Hepatocyte (in vitro differentiated cells): ENCODE measurements at regions not wholly inside any gene's neighbourhood (a gene's known extent, or its start where the extent isn't known, plus 50 kb on each side); places are given as distances from the start of the nearest gene placed in this dataset.

Experiments
- DNase-seq: peaks from one replicate; pipeline ENCODE4 v3.0.0-alpha.2; 2016; ENCODE audit warnings: low spot score
- H2AFZ ChIP-seq: fragments of 200-600 bp; sonication (generic); 2 replicates; pipeline ENCODE4 v1.6.0; 2016; ENCODE audit warnings: antibody characterized with exemption, mild to moderate bottlenecking
- H3K27ac ChIP-seq: fragments of 200-600 bp; sonication (generic); 2 replicates; pipeline ENCODE4 v1.5.1; 2016; ENCODE audit warnings: mild to moderate bottlenecking
- H3K27me3 ChIP-seq: fragments of 200-600 bp; sonication (generic); 2 replicates; pipeline ENCODE4 v1.6.1; 2016
- H3K36me3 ChIP-seq: fragments of 200-600 bp; sonication (generic); replicated peaks from 2 replicates; pipeline ENCODE4 v1.5.1; 2016; ENCODE audit warnings: low read depth; ENCODE audit not compliant: insufficient read depth
- H3K4me1 ChIP-seq: fragments of 200-600 bp; sonication (generic); 2 replicates; pipeline ENCODE4 v1.5.1; 2016; ENCODE audit warnings: mild to moderate bottlenecking, moderate library complexity; ENCODE audit not compliant: insufficient read depth
- H3K4me2 ChIP-seq: fragments of 200-600 bp; sonication (generic); 2 replicates; pipeline ENCODE4 v1.6.0; 2016
- H3K4me3 ChIP-seq: fragments of 200-600 bp; sonication (generic); 2 replicates; pipeline ENCODE4 v1.5.1; 2016; ENCODE audit warnings: mild to moderate bottlenecking
- H3K79me2 ChIP-seq: fragments of 200-600 bp; sonication (generic); 2 replicates; pipeline ENCODE4 v1.6.0; 2017; ENCODE audit warnings: mild to moderate bottlenecking
- H3K9me2 ChIP-seq: fragments of 200-600 bp; sonication (generic); replicated peaks from 2 replicates; pipeline ENCODE4 v1.6.0; 2017; ENCODE audit warnings: mild to moderate bottlenecking; ENCODE audit not compliant: insufficient read depth
- H3K9me3 ChIP-seq: fragments of 200-600 bp; sonication (generic); 2 replicates; pipeline ENCODE4 v1.5.1; 2016; ENCODE audit warnings: low read depth, mild to moderate bottlenecking
- H4K20me1 ChIP-seq: fragments of 200-600 bp; sonication (generic); 2 replicates; pipeline ENCODE4 v1.6.0; 2016; ENCODE audit warnings: mild to moderate bottlenecking; ENCODE audit not compliant: insufficient read depth, poor library complexity, severe bottlenecking
- EZH2 ChIP-seq: fragments of 200-600 bp; sonication (generic); IDR thresholded peaks from 2 replicates; pipeline ENCODE4 v1.6.1; 2016; ENCODE audit warnings: antibody characterized with exemption, mild to moderate bottlenecking, borderline replicate concordance
- EZH2phosphoT487 ChIP-seq: fragments of 200-600 bp; sonication (generic); IDR thresholded peaks from one replicate; pipeline ENCODE4 v1.6.1; 2018; ENCODE audit warnings: antibody characterized with exemption, mild to moderate bottlenecking, low read depth, moderate library complexity; ENCODE audit not compliant: unreplicated experiment, severe bottlenecking
- whole genome bisulfite sequencing: methylation state at CpG from one replicate; pipeline ENCODE4 v1.1.6; 2016; ENCODE audit warnings: low lambda C conversion rate; ENCODE audit errors: missing lambda C conversion rate; 5-methylcytosine and 5-hydroxymethylcytosine counted together
- TF ChIP-seq, protein P1 (sequence below): fragments of 200-600 bp; sonication (generic); IDR thresholded peaks from 2 replicates; pipeline ENCODE4 v1.5.1; 2016; ENCODE audit warnings: antibody characterized with exemption, mild to moderate bottlenecking; ENCODE audit not compliant: poor library complexity

DNA sequence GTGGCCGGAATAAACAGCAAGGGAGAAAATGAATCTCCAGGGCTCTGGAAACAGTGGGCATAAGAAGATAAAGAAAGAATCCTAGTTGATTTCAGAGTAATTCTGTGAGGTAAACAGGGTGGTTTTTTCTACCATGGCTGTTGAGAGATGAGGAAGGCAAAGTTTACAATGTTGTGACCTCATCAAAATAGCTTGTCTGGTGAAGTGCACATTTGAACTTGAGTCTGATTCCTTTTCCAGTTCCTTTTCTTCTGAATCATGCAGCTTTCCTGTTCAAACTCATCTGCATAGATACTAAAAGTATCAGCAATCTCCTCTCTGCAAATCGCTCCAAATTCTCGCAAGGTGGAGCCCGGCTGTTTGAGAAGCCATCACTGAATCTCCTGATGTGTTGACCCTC, 161.7 kb downstream of the PLPP3 start:
- Histone ChIP-seq H2AFZ (no peak overlapping the region), H3K9me2 (no peaks in the 10 kb centered on the region), H3K9me3 (no peaks in the 10 kb centered on the region), H3K4me1 (peaks cover 34% of the 10 kb centered on the region), H3K27ac (peak overlapping the region; percentile 47), H3K36me3 (no peaks in the 10 kb centered on the region), H4K20me1 (no peaks in the 10 kb centered on the region), H3K79me2 (no peaks in the 10 kb centered on the region), H3K27me3 (no peaks in the 10 kb centered on the region), H3K4me3 (no peak overlapping the region), H3K4me2 (peak overlapping the region; percentile 5)
- DNase-seq: peak; percentile 34
- 40% methylated on average over 4 of the region's 4 CpGs for WGBS
- TF ChIP-seq, protein P1, sequence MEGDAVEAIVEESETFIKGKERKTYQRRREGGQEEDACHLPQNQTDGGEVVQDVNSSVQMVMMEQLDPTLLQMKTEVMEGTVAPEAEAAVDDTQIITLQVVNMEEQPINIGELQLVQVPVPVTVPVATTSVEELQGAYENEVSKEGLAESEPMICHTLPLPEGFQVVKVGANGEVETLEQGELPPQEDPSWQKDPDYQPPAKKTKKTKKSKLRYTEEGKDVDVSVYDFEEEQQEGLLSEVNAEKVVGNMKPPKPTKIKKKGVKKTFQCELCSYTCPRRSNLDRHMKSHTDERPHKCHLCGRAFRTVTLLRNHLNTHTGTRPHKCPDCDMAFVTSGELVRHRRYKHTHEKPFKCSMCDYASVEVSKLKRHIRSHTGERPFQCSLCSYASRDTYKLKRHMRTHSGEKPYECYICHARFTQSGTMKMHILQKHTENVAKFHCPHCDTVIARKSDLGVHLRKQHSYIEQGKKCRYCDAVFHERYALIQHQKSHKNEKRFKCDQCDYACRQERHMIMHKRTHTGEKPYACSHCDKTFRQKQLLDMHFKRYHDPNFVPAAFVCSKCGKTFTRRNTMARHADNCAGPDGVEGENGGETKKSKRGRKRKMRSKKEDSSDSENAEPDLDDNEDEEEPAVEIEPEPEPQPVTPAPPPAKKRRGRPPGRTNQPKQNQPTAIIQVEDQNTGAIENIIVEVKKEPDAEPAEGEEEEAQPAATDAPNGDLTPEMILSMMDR: no peak
- TF ChIP-seq EZH2phosphoT487: no peak
- TF ChIP-seq EZH2: no peak

DNA sequence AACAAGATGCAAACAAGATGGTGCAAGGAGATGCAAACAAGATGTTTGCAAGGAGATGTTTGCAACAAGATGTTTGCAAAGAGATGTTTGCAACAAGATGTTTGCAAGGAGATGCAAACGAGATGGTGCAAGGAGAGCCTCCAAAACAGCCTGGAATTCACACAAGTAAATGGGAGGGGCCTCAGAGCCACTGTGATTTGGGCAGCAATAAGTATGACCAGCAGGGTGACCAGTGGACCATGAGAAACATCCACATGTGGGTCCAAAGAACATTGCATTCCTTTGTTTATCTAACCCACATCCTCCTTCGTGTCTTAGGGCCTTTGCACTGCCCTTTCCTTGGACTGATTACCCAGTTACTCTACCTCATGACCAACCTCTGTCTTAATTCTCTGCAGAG, 162.9 kb downstream of the PLPP3 start:
- peaks cover 34% of the 10 kb centered on the region for H3K4me1 ChIP-seq
- H3K36me3 ChIP-seq: no peaks in the 10 kb centered on the region
- DNase-seq: peak; percentile 55
- peak overlapping the region; percentile 81 for H3K27ac ChIP-seq
- no peaks in the 10 kb centered on the region for H3K9me2 ChIP-seq
- no peaks in the 10 kb centered on the region for H3K79me2 ChIP-seq
- no peaks in the 10 kb centered on the region for H3K9me3 ChIP-seq
- no peak overlapping the region for H2AFZ ChIP-seq
- peak overlapping the region; percentile 23 for H3K4me2 ChIP-seq
- no peaks in the 10 kb centered on the region for H4K20me1 ChIP-seq
- TF ChIP-seq EZH2 (no peak), EZH2phosphoT487 (no peak)
- TF ChIP-seq, protein P1: peak; percentile 17
- H3K27me3 ChIP-seq: no peaks in the 10 kb centered on the region
- no peak overlapping the region for H3K4me3 ChIP-seq
- WGBS: 51% methylated on average over 2 of the region's 2 CpGs

DNA sequence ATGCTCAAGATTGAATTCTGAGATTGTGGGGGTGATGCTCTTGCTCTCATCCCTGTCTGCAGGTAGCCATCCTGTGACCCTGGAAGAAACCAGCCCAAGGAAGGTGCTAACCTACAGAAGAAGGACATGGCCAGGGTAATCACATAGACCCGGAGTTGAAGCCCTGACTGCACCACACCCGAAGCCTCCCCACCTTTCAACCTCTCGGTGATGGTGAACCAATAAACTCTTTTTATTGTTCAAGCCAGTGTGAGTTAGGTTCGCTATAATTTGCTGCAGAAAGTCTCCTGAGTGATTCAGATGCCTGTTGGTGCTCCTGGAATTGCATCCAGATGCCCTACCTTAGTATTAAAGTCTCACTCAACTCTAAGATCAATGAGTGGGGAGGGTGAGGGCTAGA, 163.6 kb downstream of the PLPP3 start:
- H3K36me3 ChIP-seq: no peaks in the 10 kb centered on the region
- WGBS: 75% methylated on average over 4 of the region's 4 CpGs
- DNase-seq: no peak
- H3K4me1 ChIP-seq: peaks cover 34% of the 10 kb centered on the region
- H2AFZ ChIP-seq: no peak overlapping the region
- H3K4me2 ChIP-seq: peak overlapping the region; percentile 23
- TF ChIP-seq EZH2: no peak
- TF ChIP-seq, protein P1: no peak
- no peak for TF ChIP-seq EZH2phosphoT487
- no peak overlapping the region for H3K4me3 ChIP-seq
- H3K27me3 ChIP-seq: no peaks in the 10 kb centered on the region
- H3K79me2 ChIP-seq: no peaks in the 10 kb centered on the region
- no peaks in the 10 kb centered on the region for H3K9me3 ChIP-seq
- H4K20me1 ChIP-seq: no peaks in the 10 kb centered on the region
- no peaks in the 10 kb centered on the region for H3K9me2 ChIP-seq
- peak overlapping the region; percentile 81 for H3K27ac ChIP-seq

DNA sequence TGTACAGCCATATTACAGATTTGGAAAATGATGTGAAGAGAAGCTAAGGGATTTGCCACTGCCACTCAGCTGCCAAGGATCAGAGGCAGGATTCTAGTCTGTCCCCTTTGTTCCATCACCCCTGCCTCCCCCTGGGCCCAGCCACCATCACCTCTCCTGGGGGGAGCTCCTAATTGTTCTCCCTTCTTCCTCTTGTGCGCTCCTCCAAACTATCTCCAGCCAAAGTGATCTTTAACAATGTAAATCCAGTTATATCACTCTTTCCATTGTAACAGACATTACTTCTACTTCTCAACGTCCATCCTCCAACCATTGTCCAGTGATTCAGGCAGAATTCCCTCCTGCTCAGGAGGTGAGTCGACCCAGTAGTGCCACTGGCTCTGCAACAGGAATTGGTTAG, 164.1 kb downstream of the PLPP3 start:
- no peaks in the 10 kb centered on the region for H4K20me1 ChIP-seq
- H3K27me3 ChIP-seq: no peaks in the 10 kb centered on the region
- H3K4me1 ChIP-seq: peaks cover 34% of the 10 kb centered on the region
- H2AFZ ChIP-seq: no peak overlapping the region
- H3K9me3 ChIP-seq: no peaks in the 10 kb centered on the region
- H3K4me3 ChIP-seq: no peak overlapping the region
- peak overlapping the region; percentile 81 for H3K27ac ChIP-seq
- no peaks in the 10 kb centered on the region for H3K9me2 ChIP-seq
- TF ChIP-seq EZH2phosphoT487: no peak
- TF ChIP-seq EZH2: no peak
- TF ChIP-seq, protein P1: no peak
- no peaks in the 10 kb centered on the region for H3K36me3 ChIP-seq
- peak overlapping the region; percentile 54 for H3K4me2 ChIP-seq
- no peak for DNase-seq
- no peaks in the 10 kb centered on the region for H3K79me2 ChIP-seq
- 65% methylated on average over 3 of the region's 3 CpGs for WGBS
